Stimulated activated effector memory CD8-positive, alpha-beta T cell treated with anti-CD3 and anti-CD28 coated beads, Interleukin-12 subunit alpha, Interleukin-12 subunit beta, amount 100 ng/mL, for 72 hours (primary cell): ENCODE measurements at regions not wholly inside any gene's neighbourhood (a gene's known extent, or its start where the extent isn't known, plus 50 kb on each side); places are given as distances from the start of the nearest gene placed in this dataset.

Experiments used
- ATAC-seq: fragments of 150-1000 bp; cut with Tn5 transposase; 2 replicates; pipeline ENCODE4 v1.10.0; 2021
- DNase-seq, 2 donors: peaks; one replicate each; pipeline ENCODE4 v3.0.0; 2021 to 2022; ENCODE audit warnings: low spot score in 2 of 2
- H3K27ac Mint-ChIP-seq: one replicate; pipeline ENCODE4 v1.8.0; 2022; ENCODE audit warnings: mild to moderate bottlenecking, mixed read lengths
- H3K36me3 Mint-ChIP-seq: one replicate; pipeline ENCODE4 v1.8.0; 2022; ENCODE audit warnings: mild to moderate bottlenecking, mixed read lengths
- H3K4me1 Mint-ChIP-seq: one replicate; pipeline ENCODE4 v1.8.0; 2022; ENCODE audit warnings: mixed read lengths
- H3K4me3 Mint-ChIP-seq: one replicate; pipeline ENCODE4 v1.8.0; 2022; ENCODE audit warnings: mild to moderate bottlenecking, mixed read lengths
- H3K9me3 Mint-ChIP-seq: one replicate; pipeline ENCODE4 v1.8.0; 2022; ENCODE audit warnings: mixed read lengths

GRCh38 chr10:131771634-131772358, 129.0 kb upstream of the PPP2R2D start:
- no peak overlapping the region for H3K27ac Mint-ChIP-seq
- DNase-seq, result no peak
- no peak overlapping the region for H3K4me3 Mint-ChIP-seq
- peaks cover 4% of the 10 kb centered on the region for H3K9me3 Mint-ChIP-seq
- ATAC-seq, result peak; percentile 12
- H3K4me1 Mint-ChIP-seq, result no peaks in the 10 kb centered on the region
- H3K36me3 Mint-ChIP-seq, result no peaks in the 10 kb centered on the region

GRCh38 chr10:131772441-131772840, 128.4 kb upstream of the PPP2R2D start:
- H3K36me3 Mint-ChIP-seq, result no peaks in the 10 kb centered on the region
- H3K9me3 Mint-ChIP-seq, result peaks cover 9% of the 10 kb centered on the region
- no peak overlapping the region for H3K27ac Mint-ChIP-seq
- ATAC-seq, result no peak
- DNase-seq, result no peak
- no peak overlapping the region for H3K4me3 Mint-ChIP-seq
- no peaks in the 10 kb centered on the region for H3K4me1 Mint-ChIP-seq

GRCh38 chr10:131773370-131774343, 127.2 kb upstream of the PPP2R2D start:
- no peak for ATAC-seq
- DNase-seq, result no peak
- peaks cover 17% of the 10 kb centered on the region for H3K9me3 Mint-ChIP-seq
- H3K4me1 Mint-ChIP-seq, result no peaks in the 10 kb centered on the region
- no peak overlapping the region for H3K4me3 Mint-ChIP-seq
- no peak overlapping the region for H3K27ac Mint-ChIP-seq
- H3K36me3 Mint-ChIP-seq, result no peaks in the 10 kb centered on the region

GRCh38 chr10:131774681-131775085, 126.1 kb upstream of the PPP2R2D start:
- Mint-ChIP-seq H3K4me3 (no peak overlapping the region), H3K36me3 (no peaks in the 10 kb centered on the region), H3K4me1 (no peaks in the 10 kb centered on the region), H3K9me3 (peaks cover 18% of the 10 kb centered on the region), H3K27ac (no peak overlapping the region)
- ATAC-seq (no peak), DNase-seq (no peak)

GRCh38 chr10:131775433-131775832, 125.4 kb upstream of the PPP2R2D start:
- Mint-ChIP-seq H3K4me3 (no peak overlapping the region), H3K27ac (no peak overlapping the region), H3K36me3 (no peaks in the 10 kb centered on the region), H3K9me3 (peaks cover 19% of the 10 kb centered on the region), H3K4me1 (no peaks in the 10 kb centered on the region)
- ATAC-seq (no peak), DNase-seq (no peak)

GRCh38 chr10:131775833-131776232, 125.0 kb upstream of the PPP2R2D start:
- no peaks in the 10 kb centered on the region for H3K4me1 Mint-ChIP-seq
- DNase-seq (no peak), ATAC-seq (no peak)
- H3K27ac Mint-ChIP-seq, result no peak overlapping the region
- H3K36me3 Mint-ChIP-seq, result no peaks in the 10 kb centered on the region
- H3K4me3 Mint-ChIP-seq, result no peak overlapping the region
- H3K9me3 Mint-ChIP-seq, result peaks cover 19% of the 10 kb centered on the region

GRCh38 chr10:131776496-131776895, 124.3 kb upstream of the PPP2R2D start:
- Mint-ChIP-seq H3K9me3 (peaks cover 19% of the 10 kb centered on the region), H3K4me3 (no peak overlapping the region)
- no peak for ATAC-seq

GRCh38 chr10:131777162-131777561, 123.6 kb upstream of the PPP2R2D start:
- DNase-seq, result no peak
- Mint-ChIP-seq H3K4me1 (no peaks in the 10 kb centered on the region), H3K9me3 (peaks cover 19% of the 10 kb centered on the region), H3K27ac (no peak overlapping the region), H3K4me3 (no peak overlapping the region), H3K36me3 (no peaks in the 10 kb centered on the region)
- no peak for ATAC-seq

More at GRCh38 chr10:131776496-131776895, 124.3 kb upstream of the PPP2R2D start:
- H3K4me1 Mint-ChIP-seq, result no peaks in the 10 kb centered on the region
- H3K27ac Mint-ChIP-seq, result no peak overlapping the region
- H3K36me3 Mint-ChIP-seq, result no peaks in the 10 kb centered on the region
- DNase-seq, result no peak

- DNase-seq, result no peak
- Mint-ChIP-seq H3K27ac (no peak overlapping the region), H3K9me3 (peaks cover 22% of the 10 kb centered on the region), H3K4me1 (no peaks in the 10 kb centered on the region), H3K36me3 (no peaks in the 10 kb centered on the region), H3K4me3 (no peak overlapping the region)
- ATAC-seq, result no peak
Measured at GRCh38 chr10:131777921-131778320, 122.9 kb upstream of the PPP2R2D start.

- Mint-ChIP-seq H3K36me3 (no peaks in the 10 kb centered on the region), H3K4me3 (no peak overlapping the region), H3K4me1 (no peaks in the 10 kb centered on the region), H3K27ac (no peak overlapping the region), H3K9me3 (peaks cover 22% of the 10 kb centered on the region)
- DNase-seq (no peak), ATAC-seq (no peak)
Measured at GRCh38 chr10:131778385-131778784, 122.4 kb upstream of the PPP2R2D start.

GRCh38 chr10:131778842-131779241, 122.0 kb upstream of the PPP2R2D start:
- ATAC-seq (no peak), DNase-seq (no peak)
- H3K36me3 Mint-ChIP-seq, result no peaks in the 10 kb centered on the region
- no peaks in the 10 kb centered on the region for H3K4me1 Mint-ChIP-seq
- H3K27ac Mint-ChIP-seq, result no peak overlapping the region
- no peak overlapping the region for H3K4me3 Mint-ChIP-seq
- H3K9me3 Mint-ChIP-seq, result peaks cover 22% of the 10 kb centered on the region

- no peak for DNase-seq
- no peak overlapping the region for H3K4me3 Mint-ChIP-seq
- no peaks in the 10 kb centered on the region for H3K4me1 Mint-ChIP-seq
- H3K9me3 Mint-ChIP-seq, result peaks cover 22% of the 10 kb centered on the region
- ATAC-seq, result no peak
- H3K36me3 Mint-ChIP-seq, result no peaks in the 10 kb centered on the region
- H3K27ac Mint-ChIP-seq, result no peak overlapping the region
Measured at GRCh38 chr10:131779661-131780394, 121.0 kb upstream of the PPP2R2D start.

- H3K4me1 Mint-ChIP-seq, result no peaks in the 10 kb centered on the region
- DNase-seq (no peak), ATAC-seq (no peak)
- H3K9me3 Mint-ChIP-seq, result peaks cover 22% of the 10 kb centered on the region
- no peaks in the 10 kb centered on the region for H3K36me3 Mint-ChIP-seq
- no peak overlapping the region for H3K27ac Mint-ChIP-seq
- no peak overlapping the region for H3K4me3 Mint-ChIP-seq
Measured at GRCh38 chr10:131781076-131781475, 119.7 kb upstream of the PPP2R2D start.

GRCh38 chr10:131781791-131782190, 119.0 kb upstream of the PPP2R2D start:
- no peak overlapping the region for H3K4me3 Mint-ChIP-seq
- DNase-seq (no peak), ATAC-seq (no peak)
- H3K36me3 Mint-ChIP-seq, result no peaks in the 10 kb centered on the region
- H3K27ac Mint-ChIP-seq, result no peak overlapping the region
- no peaks in the 10 kb centered on the region for H3K4me1 Mint-ChIP-seq
- peaks cover 18% of the 10 kb centered on the region for H3K9me3 Mint-ChIP-seq

- ATAC-seq (peak; percentile 11), DNase-seq (no peak)
- Mint-ChIP-seq H3K36me3 (no peaks in the 10 kb centered on the region), H3K4me1 (no peaks in the 10 kb centered on the region), H3K27ac (no peak overlapping the region), H3K4me3 (no peak overlapping the region), H3K9me3 (peaks cover 5% of the 10 kb centered on the region)
Measured at GRCh38 chr10:131784363-131785120, 116.3 kb upstream of the PPP2R2D start.
